NB4 (cell line): ENCODE measurements at regions not wholly inside any gene's neighbourhood (a gene's known extent, or its start where the extent isn't known, plus 50 kb on each side); places are given as distances from the start of the nearest gene placed in this dataset.

Source experiments
- POLR2A ChIP-seq: IDR thresholded peaks from 2 replicates; pipeline ENCODE4 v1.6.1; 2011; ENCODE audit warnings: mild to moderate bottlenecking; ENCODE audit not compliant: insufficient read length; ENCODE audit errors: extremely low read depth
- TF ChIP-seq, protein P1 (sequence below): IDR thresholded peaks from one replicate; pipeline ENCODE4 v1.5.1; 2012; ENCODE audit warnings: low read depth, low read length
- TF ChIP-seq, protein P2 (sequence below): IDR thresholded peaks from 2 replicates; pipeline ENCODE4 v1.6.1; 2011; ENCODE audit warnings: low read depth, low read length

DNA sequence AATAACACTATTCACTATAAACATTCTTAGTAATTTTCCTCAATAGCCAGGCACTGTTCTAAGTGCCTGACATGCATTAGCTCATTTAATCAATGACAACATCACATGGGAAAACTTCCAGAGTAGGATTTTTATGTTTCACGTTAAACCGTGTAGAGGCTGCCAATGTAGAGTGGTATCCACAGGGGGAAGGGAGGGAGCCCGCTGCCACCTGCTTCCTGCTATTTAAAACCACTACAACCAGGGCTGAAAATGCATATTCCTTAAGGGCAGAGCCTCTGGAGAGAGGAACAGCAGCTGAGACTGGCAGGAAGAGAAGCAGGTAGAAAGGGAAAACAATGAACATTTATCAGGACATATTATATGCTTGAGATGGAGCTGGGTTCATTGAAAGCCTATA is 684.3 kb upstream of the AUTS2 start:
- TF ChIP-seq POLR2A, result no peak
- TF ChIP-seq, protein P1, sequence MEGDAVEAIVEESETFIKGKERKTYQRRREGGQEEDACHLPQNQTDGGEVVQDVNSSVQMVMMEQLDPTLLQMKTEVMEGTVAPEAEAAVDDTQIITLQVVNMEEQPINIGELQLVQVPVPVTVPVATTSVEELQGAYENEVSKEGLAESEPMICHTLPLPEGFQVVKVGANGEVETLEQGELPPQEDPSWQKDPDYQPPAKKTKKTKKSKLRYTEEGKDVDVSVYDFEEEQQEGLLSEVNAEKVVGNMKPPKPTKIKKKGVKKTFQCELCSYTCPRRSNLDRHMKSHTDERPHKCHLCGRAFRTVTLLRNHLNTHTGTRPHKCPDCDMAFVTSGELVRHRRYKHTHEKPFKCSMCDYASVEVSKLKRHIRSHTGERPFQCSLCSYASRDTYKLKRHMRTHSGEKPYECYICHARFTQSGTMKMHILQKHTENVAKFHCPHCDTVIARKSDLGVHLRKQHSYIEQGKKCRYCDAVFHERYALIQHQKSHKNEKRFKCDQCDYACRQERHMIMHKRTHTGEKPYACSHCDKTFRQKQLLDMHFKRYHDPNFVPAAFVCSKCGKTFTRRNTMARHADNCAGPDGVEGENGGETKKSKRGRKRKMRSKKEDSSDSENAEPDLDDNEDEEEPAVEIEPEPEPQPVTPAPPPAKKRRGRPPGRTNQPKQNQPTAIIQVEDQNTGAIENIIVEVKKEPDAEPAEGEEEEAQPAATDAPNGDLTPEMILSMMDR, result no peak
- TF ChIP-seq, protein P2, sequence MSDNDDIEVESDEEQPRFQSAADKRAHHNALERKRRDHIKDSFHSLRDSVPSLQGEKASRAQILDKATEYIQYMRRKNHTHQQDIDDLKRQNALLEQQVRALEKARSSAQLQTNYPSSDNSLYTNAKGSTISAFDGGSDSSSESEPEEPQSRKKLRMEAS, result no peak
